ENCODE measurements at regions not wholly inside any gene's neighbourhood (a gene's known extent, or its start where the extent isn't known, plus 50 kb on each side); places are given as distances from the start of the nearest gene placed in this dataset.
"Not testable (repeated sequence)": the region's sequence is repeated elsewhere in the genome, so short reads cannot be mapped to it uniquely, and the experiment has no call there.

DNA sequence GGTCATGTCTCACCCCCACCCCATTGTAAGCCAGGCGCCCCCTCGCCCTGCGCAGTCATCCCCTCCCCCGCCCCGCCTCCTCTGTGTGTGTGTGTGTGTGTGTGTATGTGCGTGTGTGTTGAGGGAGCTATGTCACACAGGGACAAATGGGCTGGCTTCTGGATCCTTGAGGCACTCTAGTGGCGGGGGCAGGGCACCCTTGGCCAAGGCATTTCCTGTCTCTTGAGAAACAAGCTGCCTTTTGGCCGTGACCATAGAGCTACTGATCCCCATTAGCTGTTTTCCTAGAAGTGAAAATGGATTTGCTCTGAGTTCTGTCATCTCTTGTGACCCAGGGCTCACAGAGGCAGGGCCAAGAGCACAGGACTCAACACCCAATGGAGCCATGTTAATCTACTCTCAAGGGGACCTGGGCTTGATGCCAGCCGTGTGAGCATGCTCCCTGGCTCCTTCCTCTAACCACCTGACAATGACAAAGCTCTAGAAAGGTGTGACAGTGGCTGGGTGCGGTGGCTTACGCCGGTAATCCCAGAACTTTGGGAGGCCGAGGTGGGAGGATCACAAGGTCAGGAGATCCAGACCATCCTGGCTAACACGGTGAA, 162.5 kb upstream of the BCOR start:
- DNase-seq (ENCODE audit: low read depth in 3 of 3, low spot score in 2 of 3) = no peak

DNA sequence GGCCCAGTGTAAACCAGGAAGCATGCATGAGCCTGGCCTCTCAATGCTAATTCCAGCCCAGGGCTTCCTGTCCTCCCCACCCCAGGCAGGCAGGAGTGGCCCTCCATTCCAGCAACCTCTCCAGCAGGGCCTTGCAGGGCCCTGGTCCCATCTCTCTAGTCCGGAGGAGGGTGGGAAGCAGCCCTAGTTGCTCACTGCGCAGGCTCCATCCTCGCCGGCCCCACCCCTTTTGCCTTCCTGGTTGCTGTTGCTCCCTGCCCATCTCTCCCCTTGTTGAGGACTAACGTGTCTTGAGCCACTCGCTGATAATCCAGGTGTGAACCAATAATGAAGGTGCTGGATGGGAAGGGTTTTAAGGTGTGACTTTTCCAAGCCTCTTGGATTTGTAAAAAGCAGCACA, 161.2 kb upstream of the BCOR start:
- DNase-seq (ENCODE audit: low read depth in 3 of 3, low spot score in 2 of 3) = no peak

DNA sequence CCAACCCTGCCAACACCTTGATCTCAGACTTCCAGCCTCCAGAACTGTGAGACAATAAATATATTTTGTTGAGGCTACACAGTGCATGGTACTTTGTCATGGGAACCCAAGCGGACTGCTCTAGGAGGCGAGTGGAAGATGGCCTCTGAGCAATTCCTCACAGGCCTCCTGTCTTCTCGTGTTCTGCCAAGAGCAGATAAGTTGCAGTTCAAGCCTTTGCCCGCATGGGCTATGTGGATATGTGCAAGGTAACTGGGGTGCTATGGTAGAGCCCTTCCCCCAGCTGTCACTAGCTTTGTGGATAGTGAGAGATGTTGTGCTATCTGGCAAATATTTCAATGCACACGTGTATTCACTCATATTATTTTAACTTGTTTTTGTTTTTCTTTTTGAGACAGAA, 156.0 kb upstream of the BCOR start:
- no peak for DNase-seq (ENCODE audit: low read depth in 3 of 3, low spot score in 2 of 3)

DNA sequence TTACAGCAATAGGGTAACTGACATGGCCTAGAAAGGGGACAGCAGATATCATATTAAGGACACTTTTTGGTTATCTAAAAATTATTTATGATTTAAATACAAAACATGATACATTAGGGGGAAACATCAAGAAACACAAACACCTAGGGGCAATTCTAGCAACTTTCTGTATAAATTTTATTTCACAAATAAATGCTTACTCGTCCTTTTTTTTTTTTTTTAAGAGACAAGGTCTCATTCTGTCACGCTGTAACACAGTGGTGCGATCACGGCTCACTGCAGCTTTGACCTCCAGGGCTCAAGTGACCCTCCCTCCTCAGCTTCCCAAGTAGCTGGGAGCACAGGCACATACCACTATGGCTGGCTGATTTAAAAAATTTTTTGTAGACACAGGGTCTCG, 151.8 kb upstream of the BCOR start:
- no peak for DNase-seq (ENCODE audit: low read depth in 3 of 3, low spot score in 2 of 3)

DNA sequence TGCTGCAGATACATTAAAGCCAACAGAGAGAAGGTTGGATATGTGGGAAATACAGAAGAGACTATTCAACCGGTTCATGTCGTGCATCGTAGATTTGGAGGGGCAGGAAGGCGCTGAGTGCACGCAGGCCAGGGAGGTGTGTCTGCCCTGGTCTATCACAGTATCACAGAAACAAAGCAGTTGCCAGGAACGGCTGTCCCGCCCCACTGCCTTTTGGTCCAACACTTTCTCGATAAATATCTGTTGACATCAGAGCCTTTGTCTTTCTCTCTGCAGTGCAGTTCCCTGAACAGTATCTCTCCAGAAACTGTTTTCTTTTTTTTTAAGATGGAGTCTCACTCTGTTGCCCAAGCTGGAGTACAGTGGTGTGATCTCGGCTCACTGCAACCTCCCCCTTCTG, 151.1 kb upstream of the BCOR start:
- no peak for DNase-seq (ENCODE audit: low read depth in 3 of 3, low spot score in 2 of 3)

DNA sequence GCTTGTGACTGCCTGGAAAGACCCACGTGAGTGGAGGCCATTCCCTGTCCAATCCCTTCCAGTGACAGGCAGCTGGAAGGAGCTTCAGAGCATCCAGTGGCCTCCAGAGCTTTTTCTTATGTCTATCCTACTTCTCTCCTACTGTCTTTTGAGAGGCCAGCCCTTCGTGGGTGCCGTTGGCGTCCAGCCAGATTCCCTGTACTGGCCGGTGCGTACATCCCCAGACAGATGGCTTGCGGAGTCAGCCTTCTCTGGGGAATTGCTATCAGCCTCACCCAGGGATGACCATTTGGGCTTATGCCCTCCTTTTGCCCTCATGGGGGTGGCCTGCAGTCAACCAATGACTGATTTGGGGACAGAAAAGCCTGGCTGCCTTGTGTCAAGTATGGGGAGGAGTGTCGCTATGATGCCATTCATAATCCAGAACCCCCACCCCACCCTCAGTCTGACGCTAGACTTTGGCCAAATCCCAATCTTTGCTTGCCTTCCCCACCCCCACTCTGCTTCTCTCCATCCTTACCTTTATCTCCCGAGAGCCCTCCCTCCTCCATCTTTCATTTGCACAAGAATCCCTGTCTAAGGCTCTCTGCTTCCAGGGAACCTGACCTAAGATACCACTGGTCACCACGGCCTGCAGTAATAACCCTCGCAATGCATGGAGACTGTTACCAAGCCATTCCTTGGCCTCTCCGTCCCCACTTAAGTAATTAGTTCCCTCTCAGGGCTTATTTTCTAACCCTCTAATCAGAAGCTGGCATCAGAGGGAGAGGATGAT, 150.3 kb upstream of the BCOR start:
- no peak for DNase-seq (ENCODE audit: low read depth in 3 of 3, low spot score in 2 of 3)

DNA sequence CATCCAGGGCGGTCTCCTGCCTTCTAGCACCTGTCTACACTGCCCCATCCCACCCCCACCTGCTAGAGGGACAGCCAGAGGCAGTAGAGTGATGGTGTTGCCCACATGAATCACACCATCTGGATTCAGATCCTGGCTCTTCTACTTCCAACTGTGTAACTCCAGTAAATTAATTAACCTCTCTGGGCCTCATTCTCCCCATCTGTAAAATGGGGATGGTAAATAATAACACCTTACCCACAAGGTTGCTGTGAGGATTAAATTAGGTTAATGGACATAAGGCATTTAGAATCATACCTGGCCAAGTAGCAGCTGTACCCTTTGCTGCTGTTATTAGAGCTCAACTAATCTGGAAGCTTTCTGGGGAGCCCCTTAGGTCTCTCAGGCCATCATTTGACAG, 149.6 kb upstream of the BCOR start:
- DNase-seq (ENCODE audit: low read depth in 3 of 3, low spot score in 2 of 3) = no peak

DNA sequence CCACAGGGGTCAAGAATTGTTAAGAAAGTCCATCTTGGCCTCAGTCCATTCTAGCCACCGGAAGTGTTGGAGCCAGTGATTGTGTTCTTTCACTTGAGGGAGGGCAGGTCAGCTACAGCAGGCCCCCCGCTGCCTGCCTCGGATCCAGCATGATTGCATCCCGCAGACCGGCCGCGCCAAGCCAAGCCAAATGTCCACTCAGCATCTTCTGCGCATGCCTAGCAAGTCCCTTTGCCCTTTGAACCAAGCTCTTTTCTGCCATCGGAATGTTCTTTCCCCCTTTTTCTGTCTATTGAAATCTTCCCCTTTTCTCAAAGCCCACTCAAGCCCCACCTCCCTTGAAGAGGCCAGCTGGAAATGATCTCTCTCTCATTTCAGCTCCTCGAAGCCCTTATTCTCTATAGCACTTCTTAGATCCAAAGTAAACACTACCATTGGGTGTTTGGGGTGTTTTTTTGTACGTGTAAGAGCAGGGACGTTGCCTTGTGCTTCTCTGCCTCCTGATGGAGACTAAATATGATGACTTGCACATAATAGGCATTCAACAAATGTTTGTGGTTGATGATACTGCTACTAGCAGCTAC, 147.8 kb upstream of the BCOR start:
- peak in 2 of 3 donors; percentile 19 to 25 for DNase-seq (ENCODE audit: low read depth in 3 of 3, low spot score in 2 of 3)

DNA sequence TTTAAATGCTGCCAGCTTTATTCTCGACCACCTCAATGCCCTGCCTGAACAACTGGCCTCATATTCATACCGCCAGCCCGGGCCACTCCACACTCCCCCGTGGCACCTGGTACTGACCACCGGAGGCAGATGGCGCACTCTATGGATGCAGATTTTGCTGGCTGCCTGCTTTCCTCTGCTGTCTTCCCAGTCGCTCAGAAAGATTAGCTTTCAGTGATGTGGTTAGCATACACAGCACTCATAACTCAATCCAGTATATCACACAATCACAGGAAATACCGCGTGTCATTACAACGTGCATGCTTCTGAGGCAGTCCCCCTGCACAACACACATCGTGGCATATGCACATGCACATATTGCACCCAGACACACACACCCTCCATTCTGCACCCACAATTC, 147.2 kb upstream of the BCOR start:
- no peak for DNase-seq (ENCODE audit: low read depth in 3 of 3, low spot score in 2 of 3)

DNA sequence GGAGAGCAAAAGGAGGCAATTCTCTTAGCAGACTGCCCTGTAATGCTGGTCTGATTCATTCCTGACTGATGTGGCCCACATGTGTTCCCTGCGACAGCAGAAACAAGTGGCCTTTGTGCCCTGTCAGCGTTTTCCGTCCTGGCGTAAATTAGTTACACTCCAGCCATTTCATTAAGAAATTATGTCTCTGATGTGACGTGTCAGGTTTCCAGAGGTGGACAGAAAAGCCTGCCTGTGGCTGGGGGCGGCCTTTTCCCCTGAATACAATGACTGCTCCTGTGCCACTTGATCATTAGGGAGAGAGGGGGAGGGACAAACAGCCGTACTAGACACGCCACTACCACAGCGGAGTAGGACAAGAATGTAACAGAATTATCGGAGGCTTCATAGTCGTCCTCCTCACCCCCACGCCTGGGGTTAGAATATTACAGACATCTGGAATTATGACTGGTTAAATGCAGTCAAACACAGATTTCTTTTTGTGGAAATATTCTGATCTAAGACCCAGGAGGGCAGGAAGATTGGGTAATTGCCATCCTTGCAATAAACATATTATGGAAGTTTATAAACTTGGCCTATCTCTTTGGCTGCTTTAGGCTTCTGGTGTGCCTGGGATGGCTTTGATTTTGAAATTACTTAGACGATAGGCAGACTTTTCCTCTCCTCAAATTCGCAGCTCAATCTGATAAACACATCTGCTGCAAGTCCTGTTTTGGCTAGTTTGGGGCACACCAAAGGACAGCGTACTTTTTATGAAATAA, 146.2 kb upstream of the BCOR start:
- no peak for DNase-seq (ENCODE audit: low read depth in 3 of 3, low spot score in 2 of 3)

DNA sequence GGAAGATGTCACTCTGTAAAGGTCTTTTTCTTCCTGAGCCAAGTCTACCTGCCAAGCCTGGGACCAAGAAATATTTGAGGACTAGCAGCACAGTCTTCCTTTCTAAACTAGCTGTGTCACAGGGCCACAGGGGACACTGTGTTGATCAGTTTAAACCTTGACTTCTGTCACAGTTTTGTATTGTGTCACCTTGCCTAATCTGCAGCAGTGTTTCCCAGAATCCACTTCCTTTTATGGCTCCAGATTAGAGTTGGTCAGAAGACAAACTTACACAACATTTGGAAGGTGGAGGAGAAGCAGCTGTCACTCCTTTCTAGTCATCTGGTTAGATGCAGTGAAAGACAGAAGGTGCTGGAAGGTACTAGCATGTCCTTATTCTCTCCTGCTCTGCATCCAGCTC, 143.1 kb upstream of the BCOR start:
- DNase-seq (ENCODE audit: low read depth in 3 of 3, low spot score in 2 of 3) = no peak

DNA sequence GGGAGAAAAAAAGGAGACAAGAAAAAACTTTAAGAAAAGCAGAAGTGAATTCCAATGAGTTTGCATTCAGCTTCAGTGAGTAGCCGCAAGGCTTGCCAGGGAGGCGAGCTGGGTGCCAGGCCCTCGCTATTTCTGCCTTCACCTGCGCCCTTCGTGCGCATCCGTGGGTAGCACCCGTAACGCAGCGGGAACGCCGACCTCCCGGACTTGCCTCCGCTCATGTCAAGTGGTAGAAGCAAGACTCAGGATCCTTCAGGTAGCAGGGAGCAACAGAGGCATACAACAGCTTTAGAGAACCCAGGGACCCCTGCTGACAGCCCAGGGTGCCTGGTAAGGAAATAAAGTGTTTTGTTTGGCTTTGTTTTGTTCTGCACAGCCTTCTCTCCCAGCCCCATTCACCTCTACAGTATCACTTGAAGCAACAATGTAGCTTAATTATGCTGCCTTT, 140.0 kb upstream of the BCOR start:
- no peak for DNase-seq (ENCODE audit: low read depth in 3 of 3, low spot score in 2 of 3)

DNA sequence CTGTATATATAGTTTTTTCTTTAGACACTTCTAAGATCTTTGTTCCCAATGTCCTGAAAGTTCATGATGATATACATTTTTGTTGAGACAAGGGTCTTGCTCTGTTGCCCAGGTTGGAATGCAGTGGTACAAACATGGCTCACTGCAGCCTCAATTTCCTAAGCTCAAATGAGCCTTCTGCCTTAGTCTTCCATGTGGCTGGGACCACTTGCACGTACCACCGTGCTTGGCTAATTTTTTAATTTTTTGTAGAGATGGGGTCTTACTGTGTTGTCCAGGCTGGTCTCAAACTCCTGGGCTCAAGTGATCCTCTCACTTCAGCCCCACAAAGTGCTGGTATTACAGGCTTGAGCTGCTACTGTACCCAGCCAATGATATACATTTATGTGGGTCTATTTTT, 132.9 kb upstream of the BCOR start:
- no peak for DNase-seq (ENCODE audit: low read depth in 3 of 3, low spot score in 2 of 3)

DNA sequence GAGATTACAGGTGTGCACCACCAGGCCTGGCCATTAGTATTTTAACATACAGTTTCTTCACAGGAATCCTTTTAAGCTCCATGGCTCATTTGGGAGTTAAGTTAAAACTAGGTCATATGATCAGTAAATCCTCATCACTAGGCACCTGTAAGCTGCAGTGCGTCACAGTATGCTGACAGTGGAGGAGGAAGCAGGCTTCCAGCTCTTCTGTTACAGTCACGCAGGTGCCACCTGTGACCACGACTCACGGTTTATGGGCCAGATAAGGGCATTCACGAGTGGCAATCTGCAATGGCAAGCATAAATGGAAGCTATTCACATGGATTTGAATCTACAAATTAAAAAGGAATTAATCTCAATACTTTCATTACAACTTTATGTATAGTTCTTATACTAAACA, 129.4 kb upstream of the BCOR start:
- DNase-seq (ENCODE audit: low read depth in 3 of 3, low spot score in 2 of 3) = no peak

DNA sequence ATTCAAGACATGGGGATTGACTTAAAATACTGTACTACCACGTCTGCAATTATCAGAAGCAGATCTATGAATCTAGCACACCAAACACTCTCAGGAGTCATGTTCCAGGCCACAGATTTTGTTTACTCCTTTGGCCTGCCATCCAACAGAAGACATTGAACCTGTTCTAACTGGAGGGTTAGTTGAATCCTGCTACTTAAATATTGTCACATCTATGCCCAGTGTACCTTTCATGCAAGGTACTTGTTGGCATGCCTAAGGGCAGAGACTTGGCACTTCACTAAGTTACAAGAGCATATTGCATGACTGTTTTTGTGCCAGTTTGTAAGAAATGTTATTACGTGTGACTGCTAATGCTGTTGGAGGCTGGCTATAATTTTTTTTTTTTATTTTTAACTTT, 126.9 kb upstream of the BCOR start:
- no peak for DNase-seq (ENCODE audit: low read depth in 3 of 3, low spot score in 2 of 3)

DNA sequence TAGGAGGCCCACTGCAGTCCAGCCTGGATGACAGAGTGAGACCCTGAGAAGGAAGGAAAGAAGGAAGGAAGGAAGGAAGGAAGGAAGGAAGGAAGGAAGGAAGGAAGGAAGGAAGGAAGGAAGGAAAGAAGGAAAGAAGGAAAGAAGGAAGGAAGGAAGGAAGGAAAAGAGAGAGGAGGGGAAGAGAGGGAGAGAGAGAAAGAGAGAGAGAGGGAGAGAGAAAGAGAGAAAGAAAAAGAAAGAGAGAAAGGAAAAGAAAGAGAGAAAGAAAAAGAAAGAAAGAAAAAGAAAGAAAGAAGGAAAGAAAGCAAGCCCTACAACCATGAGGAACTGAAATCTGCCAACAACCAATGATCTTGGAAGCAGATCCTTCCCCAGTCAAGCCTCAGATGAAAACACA, 124.9 kb upstream of the BCOR start:
- not testable (repeated sequence) for DNase-seq (ENCODE audit: low read depth in 3 of 3, low spot score in 2 of 3)

DNA sequence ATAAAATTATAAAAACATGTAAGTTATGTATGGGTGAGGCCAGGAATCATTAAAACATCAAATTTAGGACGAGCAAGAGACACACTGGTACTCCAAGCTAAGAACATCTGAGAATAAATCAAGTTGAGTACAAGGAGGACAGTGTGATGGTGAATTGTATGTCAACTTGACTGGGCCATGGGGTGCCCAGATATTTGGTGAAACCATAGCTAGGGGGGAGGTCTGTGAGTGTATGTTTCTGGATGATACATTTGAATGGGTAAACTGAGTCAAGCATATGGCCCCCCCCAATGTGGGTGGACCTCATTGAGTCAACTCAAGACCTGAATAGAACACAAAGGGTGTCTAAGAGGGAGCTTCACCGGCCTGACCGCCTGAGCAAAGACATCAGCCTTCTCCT, 115.3 kb upstream of the BCOR start:
- no peak for DNase-seq (ENCODE audit: low read depth in 3 of 3, low spot score in 2 of 3)

DNA sequence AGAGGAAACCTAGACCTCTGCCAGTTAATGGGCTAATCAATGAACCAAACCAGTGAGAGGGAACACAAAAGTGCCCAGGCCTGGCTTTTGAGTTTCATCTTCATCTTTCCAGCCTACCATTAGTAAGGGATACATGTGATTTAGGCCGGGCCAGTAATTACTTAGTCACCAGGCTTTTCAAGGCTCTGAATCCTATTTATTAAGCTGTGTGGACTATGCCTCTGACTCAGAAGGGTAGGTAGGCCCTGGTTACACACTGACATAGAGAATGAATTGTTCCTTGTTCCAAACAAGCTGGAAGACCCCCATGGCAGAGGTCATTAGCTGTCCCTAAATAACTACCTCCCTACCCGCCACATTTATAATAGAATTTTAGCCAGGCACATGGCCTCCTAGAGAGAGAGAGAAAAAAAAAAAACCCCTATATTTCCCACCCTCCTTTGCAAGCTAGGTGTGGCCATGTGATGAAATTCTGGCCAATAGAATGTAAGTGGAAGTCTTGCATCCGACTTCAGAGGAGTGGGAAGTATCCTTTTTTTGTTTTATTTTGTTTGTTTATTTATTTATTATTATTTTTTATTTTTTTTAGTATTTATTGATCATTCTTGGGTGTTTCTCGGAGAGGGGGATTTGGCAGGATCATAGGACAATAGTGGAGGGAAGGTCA, 112.3 kb upstream of the BCOR start:
- DNase-seq (ENCODE audit: low read depth in 3 of 3, low spot score in 2 of 3) = no peak

DNA sequence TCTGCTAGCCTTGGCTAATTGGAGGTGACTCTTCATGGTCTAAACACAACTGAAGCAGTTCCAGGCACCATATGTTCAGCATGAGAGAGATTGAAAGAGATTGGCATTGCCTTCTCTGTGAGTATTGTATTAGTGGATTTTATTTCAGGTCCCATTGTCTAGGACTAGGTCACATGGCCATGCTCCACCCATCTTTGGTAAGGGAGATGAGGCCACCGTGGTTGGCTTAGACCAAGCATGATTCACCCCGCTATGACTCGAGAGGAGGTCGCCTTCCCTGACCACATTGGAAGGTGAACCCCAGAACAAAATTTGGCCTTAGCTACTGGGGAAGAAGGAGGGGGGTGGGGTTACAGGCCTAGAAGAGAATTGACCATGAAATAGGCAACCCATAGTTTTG, 109.9 kb upstream of the BCOR start:
- DNase-seq (ENCODE audit: low read depth in 3 of 3, low spot score in 2 of 3) = no peak

DNA sequence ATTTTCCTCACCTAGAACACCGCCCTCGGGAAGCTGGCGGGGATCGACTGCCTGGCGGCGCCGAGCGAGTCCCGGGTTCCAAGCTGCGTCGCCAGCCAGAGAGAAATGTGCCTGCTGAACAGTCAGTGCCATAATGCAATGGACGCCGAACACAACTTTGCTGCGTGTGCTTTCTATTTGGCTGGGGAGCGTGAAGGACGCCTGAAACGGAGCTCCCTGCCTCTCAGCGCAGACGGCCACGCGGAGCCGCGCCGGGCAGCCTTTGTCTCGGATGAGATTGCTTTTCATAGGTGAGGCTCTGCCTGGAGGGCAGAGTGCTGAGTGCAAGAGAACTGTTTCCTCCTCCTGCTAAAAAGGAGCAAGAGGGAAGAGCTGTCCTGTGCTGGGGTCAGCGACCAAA, 107.7 kb upstream of the BCOR start:
- no peak for DNase-seq (ENCODE audit: low read depth in 3 of 3, low spot score in 2 of 3)

DNA sequence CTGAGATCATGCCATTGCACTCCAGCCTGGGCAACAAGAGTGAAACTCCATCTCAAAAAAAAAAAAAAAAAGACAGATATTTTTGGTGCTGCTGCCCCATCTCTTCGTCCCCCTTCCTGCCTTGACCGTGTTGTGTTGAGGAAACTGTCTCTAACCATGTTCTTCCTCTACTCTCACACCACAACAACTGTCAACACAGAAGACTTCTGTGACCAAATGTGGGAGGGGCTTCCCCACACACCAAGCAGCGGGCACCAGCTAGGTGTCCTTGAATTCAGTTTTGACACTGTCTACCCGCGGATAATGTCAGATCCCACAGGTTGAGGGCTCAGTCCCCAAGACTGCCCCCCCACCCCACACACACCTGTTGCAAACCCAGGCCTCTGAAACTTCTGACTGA, 104.7 kb upstream of the BCOR start:
- DNase-seq (ENCODE audit: low read depth in 3 of 3, low spot score in 2 of 3) = no peak
